ENCODE measurements at regions not wholly inside any gene's neighbourhood (a gene's known extent, or its start where the extent isn't known, plus 50 kb on each side); places are given as distances from the start of the nearest gene placed in this dataset.
A peak's percentile ranks its signal among the peaks of the same experiment; 100 is the strongest.

GRCh38 chrX:3257471-3257870 is 89.0 kb downstream of the MXRA5 start:
- no peak for TF ChIP-seq REST (IDR thresholded peaks at IDR 0.05; ENCODE audit: low read depth)
- TF ChIP-seq RAD21 (IDR thresholded peaks at IDR 0.05; ENCODE audit: low read depth) = no peak
- TF ChIP-seq USF1 (IDR thresholded peaks at IDR 0.05) = no peak
- TF ChIP-seq CREB1 (IDR thresholded peaks at IDR 0.05; ENCODE audit: low read depth) = no peak
- TF ChIP-seq TEAD4 (IDR thresholded peaks at IDR 0.05) = no peak

- TF ChIP-seq TCF12 (IDR thresholded peaks at IDR 0.05; ENCODE audit: low read depth) (no peak), FOXM1 (IDR thresholded peaks at IDR 0.05; ENCODE audit: borderline replicate concordance, low read depth) (no peak), NFIC (IDR thresholded peaks at IDR 0.05) (no peak), USF1 (IDR thresholded peaks at IDR 0.05) (no peak), ZBTB7A (IDR thresholded peaks at IDR 0.05; ENCODE audit: low read depth) (no peak), RAD21 (IDR thresholded peaks at IDR 0.05; ENCODE audit: low read depth) (no peak), MAX (IDR thresholded peaks at IDR 0.05) (no peak), YY1 (IDR thresholded peaks at IDR 0.05; ENCODE audit: low read depth) (no peak)
Observed at GRCh38 chrX:3256868-3257267, 89.6 kb downstream of the MXRA5 start.

GRCh38 chrX:3252744-3253143 is 93.7 kb downstream of the MXRA5 start:
- TF ChIP-seq EP300 (IDR thresholded peaks at IDR 0.05; ENCODE audit: borderline replicate concordance) = no peak
- TF ChIP-seq TEAD4 (IDR thresholded peaks at IDR 0.05) = no peak
- TF ChIP-seq EGR1 (IDR thresholded peaks at IDR 0.05) = no peak
- no peak for TF ChIP-seq NFIC (IDR thresholded peaks at IDR 0.05)
- TF ChIP-seq FOXM1 (IDR thresholded peaks at IDR 0.05; ENCODE audit: borderline replicate concordance, low read depth) = no peak
- no peak for TF ChIP-seq TAF1 (IDR thresholded peaks at IDR 0.05; ENCODE audit: low read depth)
- no peak for TF ChIP-seq MAX (IDR thresholded peaks at IDR 0.05)
- no peak for TF ChIP-seq USF1 (IDR thresholded peaks at IDR 0.05)
- TF ChIP-seq ZBTB7A (IDR thresholded peaks at IDR 0.05; ENCODE audit: low read depth) = no peak
- no peak for TF ChIP-seq TCF12 (IDR thresholded peaks at IDR 0.05; ENCODE audit: low read depth)
- TF ChIP-seq YY1 (IDR thresholded peaks at IDR 0.05; ENCODE audit: low read depth) = no peak
- TF ChIP-seq RAD21 (IDR thresholded peaks at IDR 0.05; ENCODE audit: low read depth) = no peak
- TF ChIP-seq CREB1 (IDR thresholded peaks at IDR 0.05; ENCODE audit: low read depth) = no peak
- TF ChIP-seq REST (IDR thresholded peaks at IDR 0.05; ENCODE audit: low read depth) = no peak
- no peak for TF ChIP-seq CEBPB (IDR thresholded peaks at IDR 0.05)

GRCh38 chrX:3250966-3251365 is 95.5 kb downstream of the MXRA5 start:
- TF ChIP-seq FOXM1 (IDR thresholded peaks at IDR 0.05; ENCODE audit: borderline replicate concordance, low read depth) (no peak), EP300 (IDR thresholded peaks at IDR 0.05; ENCODE audit: borderline replicate concordance) (no peak)

GRCh38 chrX:3244955-3245354 is 101.5 kb downstream of the MXRA5 start:
- TF ChIP-seq CEBPB (IDR thresholded peaks at IDR 0.05) = no peak
- TF ChIP-seq ZBTB7A (IDR thresholded peaks at IDR 0.05; ENCODE audit: low read depth) = no peak
- no peak for TF ChIP-seq EGR1 (IDR thresholded peaks at IDR 0.05)
- TF ChIP-seq FOXM1 (IDR thresholded peaks at IDR 0.05; ENCODE audit: borderline replicate concordance, low read depth) = no peak
- TF ChIP-seq RAD21 (IDR thresholded peaks at IDR 0.05; ENCODE audit: low read depth) = peak; percentile 56
- TF ChIP-seq REST (IDR thresholded peaks at IDR 0.05; ENCODE audit: low read depth) = no peak
- TF ChIP-seq USF1 (IDR thresholded peaks at IDR 0.05) = no peak
- no peak for TF ChIP-seq TAF1 (IDR thresholded peaks at IDR 0.05; ENCODE audit: low read depth)

Measured in Ishikawa (cell line).